ENCODE measurements at regions not wholly inside any gene's neighbourhood (a gene's known extent, or its start where the extent isn't known, plus 50 kb on each side); places are given as distances from the start of the nearest gene placed in this dataset.

- Histone ChIP-seq H3K27ac (ENCODE audit: low read length) (no peak overlapping the region), H3F3A (ENCODE audit: insufficient read depth, low read length, poor library complexity, severe bottlenecking) (peaks cover 5% of the 10 kb centered on the region), H3K36me3 (ENCODE audit: insufficient read depth, low read length) (no peaks in the 10 kb centered on the region), H3K9me2 (ENCODE audit: insufficient read depth, low read length) (no peaks in the 10 kb centered on the region), H3K27me3 (ENCODE audit: insufficient read depth, low read depth, low read length) (no peaks in the 10 kb centered on the region), H3K9ac (ENCODE audit: low read length) (no peak overlapping the region), H3K4me3 (ENCODE audit: low read length) (no peak overlapping the region), H3K79me2 (replicated peaks; ENCODE audit: insufficient read depth, low read length) (no peaks in the 10 kb centered on the region), H4K20me1 (ENCODE audit: insufficient read depth) (no peaks in the 10 kb centered on the region), H3K9me3 (ENCODE audit: low read length) (no peaks in the 10 kb centered on the region), H2AFZ (ENCODE audit: low read depth, low read length) (no peak overlapping the region), H3K4me2 (ENCODE audit: low read length) (no peak overlapping the region)
- no peak for TF ChIP-seq SMC3 (conservative IDR thresholded peaks at IDR 0.05; ENCODE audit: poor library complexity)
- TF ChIP-seq POLR2AphosphoS5 (IDR thresholded peaks at IDR 0.05), result no peak
- no peak for TF ChIP-seq RAD21 (conservative IDR thresholded peaks at IDR 0.05)
- no peak for TF ChIP-seq REST (IDR thresholded peaks at IDR 0.05; ENCODE audit: borderline replicate concordance)
- no peak for TF ChIP-seq EP300 (conservative IDR thresholded peaks at IDR 0.05; ENCODE audit: poor library complexity, severe bottlenecking)
- no peak for TF ChIP-seq TAF1 (IDR thresholded peaks at IDR 0.05; ENCODE audit: low read depth)
- no peak for TF ChIP-seq CTCF (IDR thresholded peaks at IDR 0.05; ENCODE audit: poor library complexity, severe bottlenecking)
- no peak for TF ChIP-seq EZH2 (IDR thresholded peaks at IDR 0.05; ENCODE audit: borderline replicate concordance, insufficient read depth, low read length, poor library complexity, severe bottlenecking)
- no peak for TF ChIP-seq MXI1 (conservative IDR thresholded peaks at IDR 0.05; ENCODE audit: poor library complexity, severe bottlenecking)
Observed at GRCh38 chr3:43968465-43968864, 273.2 kb upstream of the TOPAZ1 start.

GRCh38 chr3:43969944-43970343 is 271.7 kb upstream of the TOPAZ1 start:
- H3K9me3 ChIP-seq (ENCODE audit: low read length), result no peaks in the 10 kb centered on the region
- no peak overlapping the region for H3K9ac ChIP-seq (ENCODE audit: low read length)
- no peaks in the 10 kb centered on the region for H3K79me2 ChIP-seq (replicated peaks; ENCODE audit: insufficient read depth, low read length)
- H3K4me2 ChIP-seq (ENCODE audit: low read length), result no peak overlapping the region
- no peaks in the 10 kb centered on the region for H3K27me3 ChIP-seq (ENCODE audit: insufficient read depth, low read depth, low read length)
- H2AFZ ChIP-seq (ENCODE audit: low read depth, low read length), result no peak overlapping the region
- no peak overlapping the region for H3K27ac ChIP-seq (ENCODE audit: low read length)
- no peaks in the 10 kb centered on the region for H4K20me1 ChIP-seq (ENCODE audit: insufficient read depth)
- no peaks in the 10 kb centered on the region for H3K36me3 ChIP-seq (ENCODE audit: insufficient read depth, low read length)
- peaks cover 5% of the 10 kb centered on the region for H3F3A ChIP-seq (ENCODE audit: insufficient read depth, low read length, poor library complexity, severe bottlenecking)
- H3K9me2 ChIP-seq (ENCODE audit: insufficient read depth, low read length), result no peaks in the 10 kb centered on the region
- TF ChIP-seq EZH2 (IDR thresholded peaks at IDR 0.05; ENCODE audit: borderline replicate concordance, insufficient read depth, low read length, poor library complexity, severe bottlenecking) (no peak), POLR2AphosphoS5 (IDR thresholded peaks at IDR 0.05) (no peak), EP300 (conservative IDR thresholded peaks at IDR 0.05; ENCODE audit: poor library complexity, severe bottlenecking) (no peak), SMC3 (conservative IDR thresholded peaks at IDR 0.05; ENCODE audit: poor library complexity) (no peak), MXI1 (conservative IDR thresholded peaks at IDR 0.05; ENCODE audit: poor library complexity, severe bottlenecking) (no peak), TAF1 (IDR thresholded peaks at IDR 0.05; ENCODE audit: low read depth) (no peak)
- H3K4me3 ChIP-seq (ENCODE audit: low read length), result no peak overlapping the region

All from neural cell (in vitro differentiated cells).